SU-DHL-6 (cell line): ENCODE measurements at regions not wholly inside any gene's neighbourhood (a gene's known extent, or its start where the extent isn't known, plus 50 kb on each side); places are given as distances from the start of the nearest gene placed in this dataset.
"Not testable (repeated sequence)": the region's sequence is repeated elsewhere in the genome, so short reads cannot be mapped to it uniquely, and the experiment has no call there.

Experiments used
- H2AFZ ChIP-seq: fragments of 200-600 bp; sonication (generic); 2 replicates; pipeline ENCODE4 v1.6.1; 2014; ENCODE audit warnings: low read depth, mild to moderate bottlenecking, moderate library complexity, mixed read lengths, antibody characterized with exemption, low read length; ENCODE audit not compliant: severe bottlenecking
- H3F3A ChIP-seq: fragments of 200-600 bp; shearing (Covaris generic); 2 replicates; pipeline ENCODE4 v1.6.0; 2016; ENCODE audit warnings: antibody characterized with exemption, mild to moderate bottlenecking; ENCODE audit not compliant: insufficient read depth
- H3K27ac ChIP-seq: fragments of 200-600 bp; sonication (generic); 2 replicates; pipeline ENCODE4 v1.5.1; 2016; ENCODE audit warnings: low read depth, mild to moderate bottlenecking, low read length, moderate library complexity, mixed read lengths
- H3K27me3 ChIP-seq: fragments of 200-600 bp; sonication (generic), shearing (Covaris generic); 2 replicates; pipeline ENCODE4 v1.6.0; 2014; ENCODE audit warnings: mild to moderate bottlenecking, low read length
- H3K36me3 ChIP-seq: fragments of 200-600 bp; sonication (generic); 2 replicates; pipeline ENCODE4 v1.6.1; 2014; ENCODE audit warnings: mild to moderate bottlenecking, low read length, mixed read lengths
- H3K4me2 ChIP-seq: fragments of 300-600, 200-600 bp; shearing (Covaris generic), sonication (generic); 2 replicates; pipeline ENCODE4 v1.6.0; 2014; ENCODE audit warnings: low read length, low read depth, mild to moderate bottlenecking; ENCODE audit not compliant: poor library complexity, severe bottlenecking
- H3K4me3 ChIP-seq: fragments of 200-600 bp; sonication (generic); 2 replicates; pipeline ENCODE4 v1.5.1; 2014; ENCODE audit warnings: antibody characterized with exemption, low read length, mild to moderate bottlenecking, mixed read lengths; ENCODE audit not compliant: insufficient read depth, poor library complexity, severe bottlenecking
- H3K79me2 ChIP-seq: fragments of 200-600 bp; sonication (generic); 2 replicates; pipeline ENCODE4 v1.6.1; 2014; ENCODE audit warnings: mild to moderate bottlenecking, low read length, moderate library complexity; ENCODE audit not compliant: insufficient read depth
- H3K9ac ChIP-seq: fragments of 200-600 bp; sonication (generic); 2 replicates; pipeline ENCODE4 v1.7.0; 2014; ENCODE audit warnings: mild to moderate bottlenecking, low read length
- H3K9me2 ChIP-seq: fragments of 200-600 bp; sonication (generic); replicated peaks from 2 replicates; pipeline ENCODE4 v1.6.1; 2014; ENCODE audit warnings: low read length; ENCODE audit not compliant: insufficient read depth
- H3K9me3 ChIP-seq: fragments of 200-600 bp; sonication (generic); 2 replicates; pipeline ENCODE4 v1.6.1; 2014; ENCODE audit warnings: low read length, mixed read lengths; ENCODE audit not compliant: insufficient read depth
- H4K20me1 ChIP-seq: fragments of 200-600 bp; sonication (generic); 2 replicates; pipeline ENCODE4 v1.6.1; 2014; ENCODE audit warnings: low read depth, mild to moderate bottlenecking, antibody characterized with exemption, low read length, moderate library complexity, mixed read lengths
- EZH2phosphoT487 ChIP-seq: fragments of 200-600 bp; sonication (generic), shearing (Covaris generic); conservative IDR thresholded peaks from 2 replicates; pipeline ENCODE4 v1.6.1; 2018; ENCODE audit warnings: mild to moderate bottlenecking, antibody characterized with exemption, low read length, moderate library complexity, mixed read lengths
- TF ChIP-seq, protein P1 (sequence below): fragments of 200-600 bp; sonication (generic); IDR thresholded peaks from one replicate; pipeline ENCODE4 v1.5.1; 2017; ENCODE audit warnings: antibody characterized with exemption, mild to moderate bottlenecking, low read length, moderate library complexity; ENCODE audit not compliant: insufficient read depth, poor library complexity, severe bottlenecking

DNA sequence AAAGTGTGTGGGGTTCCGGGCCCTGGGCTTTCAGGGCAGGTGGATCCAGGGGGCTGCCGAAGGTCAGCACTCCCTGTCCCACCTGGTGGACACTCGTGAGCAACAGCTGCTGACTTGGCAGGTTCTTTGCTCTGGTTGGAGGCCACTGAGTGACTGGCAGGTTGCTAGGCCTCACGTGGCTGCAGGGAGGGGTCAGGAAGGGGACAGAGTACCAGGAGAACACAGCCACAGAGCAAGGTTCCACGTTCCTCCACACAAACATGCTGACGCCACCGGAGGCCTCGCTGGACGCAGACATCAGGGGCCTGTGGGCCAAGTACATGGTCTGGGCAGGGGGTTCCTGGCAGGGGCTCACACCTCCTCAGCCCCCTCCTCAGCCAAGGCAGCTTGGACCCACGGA is 152.0 kb upstream of the CDK13 start:
- not testable (repeated sequence) for H3K36me3 ChIP-seq, H3K79me2 ChIP-seq, H3K4me3 ChIP-seq, H3K27me3 ChIP-seq, H3K9me2 ChIP-seq, H3F3A ChIP-seq, H4K20me1 ChIP-seq, H3K27ac ChIP-seq, H3K4me2 ChIP-seq, H2AFZ ChIP-seq, H3K9ac ChIP-seq, H3K9me3 ChIP-seq

- Histone ChIP-seq H3K9me3 (no peaks in the 10 kb centered on the region), H3K36me3 (no peaks in the 10 kb centered on the region), H4K20me1 (no peaks in the 10 kb centered on the region), H3K27ac (no peak overlapping the region), H3K4me2 (no peak overlapping the region), H3K9me2 (no peaks in the 10 kb centered on the region), H2AFZ (no peak overlapping the region), H3K79me2 (no peaks in the 10 kb centered on the region), H3F3A (no peaks in the 10 kb centered on the region), H3K4me3 (no peak overlapping the region), H3K9ac (no peak overlapping the region), H3K27me3 (no peaks in the 10 kb centered on the region)
- TF ChIP-seq, protein P1, sequence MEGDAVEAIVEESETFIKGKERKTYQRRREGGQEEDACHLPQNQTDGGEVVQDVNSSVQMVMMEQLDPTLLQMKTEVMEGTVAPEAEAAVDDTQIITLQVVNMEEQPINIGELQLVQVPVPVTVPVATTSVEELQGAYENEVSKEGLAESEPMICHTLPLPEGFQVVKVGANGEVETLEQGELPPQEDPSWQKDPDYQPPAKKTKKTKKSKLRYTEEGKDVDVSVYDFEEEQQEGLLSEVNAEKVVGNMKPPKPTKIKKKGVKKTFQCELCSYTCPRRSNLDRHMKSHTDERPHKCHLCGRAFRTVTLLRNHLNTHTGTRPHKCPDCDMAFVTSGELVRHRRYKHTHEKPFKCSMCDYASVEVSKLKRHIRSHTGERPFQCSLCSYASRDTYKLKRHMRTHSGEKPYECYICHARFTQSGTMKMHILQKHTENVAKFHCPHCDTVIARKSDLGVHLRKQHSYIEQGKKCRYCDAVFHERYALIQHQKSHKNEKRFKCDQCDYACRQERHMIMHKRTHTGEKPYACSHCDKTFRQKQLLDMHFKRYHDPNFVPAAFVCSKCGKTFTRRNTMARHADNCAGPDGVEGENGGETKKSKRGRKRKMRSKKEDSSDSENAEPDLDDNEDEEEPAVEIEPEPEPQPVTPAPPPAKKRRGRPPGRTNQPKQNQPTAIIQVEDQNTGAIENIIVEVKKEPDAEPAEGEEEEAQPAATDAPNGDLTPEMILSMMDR, result no peak
- no peak for TF ChIP-seq EZH2phosphoT487
Observed at GRCh38 chr7:39808796-39809481, 141.1 kb upstream of the CDK13 start.

DNA sequence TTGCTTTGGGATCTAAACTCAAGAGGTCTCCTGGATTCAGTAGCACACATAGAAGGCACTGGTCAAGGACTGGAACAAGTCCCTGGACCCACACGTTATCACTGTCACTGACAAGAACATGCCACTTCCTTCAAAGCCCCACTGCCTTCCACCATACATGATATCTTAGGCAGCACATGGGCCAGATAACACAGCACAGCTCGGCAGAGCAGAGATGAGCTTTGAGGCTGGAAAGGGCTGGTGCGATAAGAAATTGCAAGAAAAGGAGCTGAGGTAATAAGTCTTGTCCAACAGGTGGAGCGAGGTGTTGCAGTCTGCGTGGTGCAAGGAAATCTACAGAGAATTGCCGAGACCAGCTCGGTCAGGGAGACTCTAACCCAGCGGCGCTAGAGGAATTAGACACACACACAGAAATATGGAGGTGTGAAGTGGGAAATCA is 139.8 kb upstream of the CDK13 start:
- H2AFZ ChIP-seq, result no peak overlapping the region
- no peaks in the 10 kb centered on the region for H3K36me3 ChIP-seq
- no peak overlapping the region for H3K4me3 ChIP-seq
- H3K9me3 ChIP-seq, result no peaks in the 10 kb centered on the region
- no peaks in the 10 kb centered on the region for H3K27me3 ChIP-seq
- H3K79me2 ChIP-seq, result no peaks in the 10 kb centered on the region
- H3K9ac ChIP-seq, result no peak overlapping the region
- no peak overlapping the region for H3K4me2 ChIP-seq
- no peaks in the 10 kb centered on the region for H3F3A ChIP-seq
- TF ChIP-seq, protein P1, result no peak
- TF ChIP-seq EZH2phosphoT487, result no peak
- H3K9me2 ChIP-seq, result no peaks in the 10 kb centered on the region
- H3K27ac ChIP-seq, result no peak overlapping the region
- H4K20me1 ChIP-seq, result no peaks in the 10 kb centered on the region

DNA sequence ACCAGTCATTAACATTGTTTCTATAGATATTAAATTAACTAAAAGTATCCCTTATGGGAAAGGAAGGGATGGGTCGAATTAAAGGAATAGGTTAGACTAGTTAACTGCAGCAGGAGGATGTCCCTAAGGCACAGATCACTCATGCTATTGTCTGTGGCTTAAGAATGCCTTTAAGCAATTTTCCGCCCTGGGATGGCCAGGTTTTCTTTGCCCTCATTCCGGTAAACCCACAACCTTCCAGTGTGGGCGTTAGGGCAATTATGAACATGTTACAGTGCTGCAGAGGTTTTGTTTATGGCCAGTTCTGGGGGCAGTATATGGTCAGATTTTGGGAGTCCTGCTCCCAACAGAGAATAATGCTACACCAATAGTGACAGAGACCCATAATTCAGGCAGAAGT is 139.3 kb upstream of the CDK13 start:
- Histone ChIP-seq H3K36me3 (no peaks in the 10 kb centered on the region), H3K4me3 (no peak overlapping the region), H3K9me2 (no peaks in the 10 kb centered on the region), H3K9ac (no peak overlapping the region), H3F3A (no peaks in the 10 kb centered on the region), H3K27me3 (no peaks in the 10 kb centered on the region), H2AFZ (no peak overlapping the region), H3K79me2 (no peaks in the 10 kb centered on the region), H3K4me2 (no peak overlapping the region), H4K20me1 (no peaks in the 10 kb centered on the region), H3K9me3 (no peaks in the 10 kb centered on the region), H3K27ac (no peak overlapping the region)
- TF ChIP-seq EZH2phosphoT487, result no peak
- TF ChIP-seq, protein P1, result no peak
